H1 (cell line): ENCODE measurements at regions not wholly inside any gene's neighbourhood (a gene's known extent, or its start where the extent isn't known, plus 50 kb on each side); places are given as distances from the start of the nearest gene placed in this dataset.

ENCODE experiments used
- RXRA ChIP-seq: IDR thresholded peaks from 2 replicates; pipeline ENCODE4 v1.6.1; 2011; ENCODE audit warnings: low read depth, mild to moderate bottlenecking, low read length, moderate library complexity; ENCODE audit not compliant: insufficient read depth

DNA sequence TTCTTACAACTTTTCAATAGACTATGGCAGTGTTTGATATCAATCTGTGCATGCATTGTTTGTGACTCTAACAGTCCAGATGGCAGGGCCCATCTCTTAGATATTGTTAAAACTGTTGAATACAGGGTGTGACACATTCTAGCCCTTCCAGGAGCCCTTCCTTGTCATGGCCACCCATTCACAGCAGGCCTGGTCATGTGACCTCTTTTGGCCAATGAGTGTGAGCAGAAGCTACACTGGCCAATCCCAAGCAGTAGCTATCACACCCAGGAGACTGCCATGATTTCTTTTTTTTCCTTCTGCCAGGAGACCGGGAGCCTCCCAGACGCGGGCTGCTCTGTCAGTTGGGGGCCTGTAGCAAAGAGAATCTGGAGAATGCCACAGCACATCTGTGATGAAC, 655.4 kb upstream of the MKI67 start (continued):
- no peak for TF ChIP-seq RXRA
- TF ChIP-seq, all 59 proteins: peak for 0
